Fibroblast of gingiva (primary cell): ENCODE measurements at regions not wholly inside any gene's neighbourhood (a gene's known extent, or its start where the extent isn't known, plus 50 kb on each side); places are given as distances from the start of the nearest gene placed in this dataset.
A peak's percentile ranks its signal among the peaks of the same experiment; 100 is the strongest.
"Not testable (repeated sequence)": the region's sequence is repeated elsewhere in the genome, so short reads cannot be mapped to it uniquely, and the experiment has no call there.

Experiments
- DNase-seq: peaks from one replicate; pipeline ENCODE4 v3.0.0-alpha.2; 2011; ENCODE audit warnings: low read depth

- no peak for DNase-seq
Measured at GRCh38 chr21:15472108-15473040, 257.4 kb upstream of the USP25 start.

GRCh38 chr21:15477773-15478172, 252.0 kb upstream of the USP25 start:
- not testable (repeated sequence) for DNase-seq

GRCh38 chr21:15480160-15480559, 249.6 kb upstream of the USP25 start:
- no peak for DNase-seq

- DNase-seq: peak; percentile 82
Measured at GRCh38 chr21:15483138-15483780, 246.5 kb upstream of the USP25 start.

DNA sequence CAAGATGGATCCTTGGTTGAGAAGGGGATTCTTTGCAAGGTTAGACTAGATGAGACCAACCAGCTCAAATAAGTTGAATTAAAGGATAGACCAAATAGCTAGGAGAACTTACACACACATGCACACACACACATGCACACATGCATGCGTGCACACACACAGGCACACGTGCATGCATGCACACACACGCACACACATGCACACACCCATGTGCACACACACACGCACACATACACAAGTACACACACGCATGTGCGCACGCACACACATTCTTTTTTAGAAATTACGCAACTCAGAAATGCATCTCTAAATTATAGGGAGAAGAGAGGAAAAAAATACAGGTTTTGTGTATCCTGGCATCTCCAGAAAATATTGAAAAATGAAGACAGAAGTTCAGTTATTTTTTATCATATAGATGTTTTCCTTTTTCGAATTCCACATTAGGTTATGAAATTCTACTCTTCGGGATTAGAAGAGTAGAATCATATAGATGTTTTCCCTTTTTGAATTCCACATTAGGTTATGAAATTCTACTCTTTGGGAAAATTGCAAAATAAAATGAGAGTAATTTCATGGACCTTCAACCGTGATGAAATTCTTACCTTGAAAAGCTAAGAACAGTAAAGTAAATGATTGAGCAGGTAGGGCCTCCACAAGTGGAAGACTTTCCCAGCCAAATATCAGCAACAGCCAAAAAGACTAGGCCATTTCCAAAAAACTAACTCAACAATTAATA, 243.2 kb upstream of the USP25 start:
- DNase-seq: no peak

- no peak for DNase-seq
Measured at GRCh38 chr21:15487196-15487550, 242.6 kb upstream of the USP25 start.

GRCh38 chr21:15491100-15491499, 238.7 kb upstream of the USP25 start:
- DNase-seq: no peak

GRCh38 chr21:15493646-15494045, 236.1 kb upstream of the USP25 start:
- DNase-seq: no peak

DNA sequence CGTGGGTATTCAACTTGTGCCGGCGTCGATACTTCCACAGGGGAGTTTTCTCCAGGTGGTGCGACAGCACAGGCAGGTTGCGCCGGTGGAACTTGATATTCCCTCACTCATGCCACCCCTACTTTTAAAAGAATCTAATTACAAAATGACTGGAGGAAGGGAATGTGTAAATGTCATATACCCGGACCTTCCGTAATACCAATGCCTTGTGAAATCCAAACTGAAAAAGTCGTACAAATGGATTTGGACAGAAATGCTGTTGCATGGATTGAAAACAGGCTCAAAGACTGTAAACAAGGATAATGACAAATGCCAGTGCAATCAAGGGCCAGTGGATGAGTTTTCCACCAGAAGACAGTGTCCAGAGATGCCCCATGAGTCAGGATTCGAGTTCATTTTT, 235.3 kb upstream of the USP25 start:
- peak; percentile 21 for DNase-seq

- peak; percentile 60 for DNase-seq
Measured at GRCh38 chr21:15495965-15496364, 233.8 kb upstream of the USP25 start.

- no peak for DNase-seq
Measured at GRCh38 chr21:15496911-15497310, 232.9 kb upstream of the USP25 start.

DNA sequence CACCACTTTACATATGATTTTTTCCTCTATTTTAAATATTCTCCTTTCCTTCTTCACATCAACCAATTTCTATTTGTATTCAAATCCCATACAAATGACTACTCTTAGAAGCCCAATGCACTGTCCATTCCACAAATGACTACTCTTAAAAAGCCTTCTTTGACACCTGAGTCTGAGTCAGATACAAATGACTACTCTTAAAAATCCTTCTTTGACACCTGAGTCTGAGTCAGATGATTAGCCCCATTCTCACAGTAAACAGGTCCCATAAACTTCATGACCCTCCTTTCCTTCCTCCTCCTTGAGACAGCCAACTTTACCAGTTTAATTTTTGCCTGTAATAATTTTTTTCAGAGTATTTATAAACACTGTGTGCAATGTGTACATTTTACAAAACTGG, 231.3 kb upstream of the USP25 start:
- DNase-seq: no peak

- no peak for DNase-seq
Measured at GRCh38 chr21:15506086-15506485, 223.7 kb upstream of the USP25 start.

GRCh38 chr21:15508554-15508953, 221.2 kb upstream of the USP25 start:
- no peak for DNase-seq

GRCh38 chr21:15514073-15514946, 215.5 kb upstream of the USP25 start:
- DNase-seq: no peak

DNA sequence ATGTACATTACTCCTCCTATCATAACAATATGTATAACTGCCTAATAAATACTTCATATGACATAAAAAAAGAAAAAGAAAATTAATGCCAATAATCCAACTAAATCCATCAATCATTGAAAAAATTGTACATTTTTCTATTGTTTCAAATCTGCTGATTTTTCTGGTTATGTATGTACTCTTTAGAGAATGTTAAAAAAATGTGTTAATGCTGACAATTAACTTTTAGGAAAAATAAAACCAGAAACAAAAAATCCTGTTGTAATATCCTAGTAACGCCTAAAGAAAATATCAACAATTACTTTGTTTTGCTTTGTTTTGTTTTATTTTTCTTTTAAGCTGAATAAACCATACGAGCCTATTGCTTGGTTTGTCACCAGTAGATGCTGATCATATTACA, 213.9 kb upstream of the USP25 start:
- no peak for DNase-seq

GRCh38 chr21:15517394-15517793, 212.4 kb upstream of the USP25 start:
- no peak for DNase-seq

DNA sequence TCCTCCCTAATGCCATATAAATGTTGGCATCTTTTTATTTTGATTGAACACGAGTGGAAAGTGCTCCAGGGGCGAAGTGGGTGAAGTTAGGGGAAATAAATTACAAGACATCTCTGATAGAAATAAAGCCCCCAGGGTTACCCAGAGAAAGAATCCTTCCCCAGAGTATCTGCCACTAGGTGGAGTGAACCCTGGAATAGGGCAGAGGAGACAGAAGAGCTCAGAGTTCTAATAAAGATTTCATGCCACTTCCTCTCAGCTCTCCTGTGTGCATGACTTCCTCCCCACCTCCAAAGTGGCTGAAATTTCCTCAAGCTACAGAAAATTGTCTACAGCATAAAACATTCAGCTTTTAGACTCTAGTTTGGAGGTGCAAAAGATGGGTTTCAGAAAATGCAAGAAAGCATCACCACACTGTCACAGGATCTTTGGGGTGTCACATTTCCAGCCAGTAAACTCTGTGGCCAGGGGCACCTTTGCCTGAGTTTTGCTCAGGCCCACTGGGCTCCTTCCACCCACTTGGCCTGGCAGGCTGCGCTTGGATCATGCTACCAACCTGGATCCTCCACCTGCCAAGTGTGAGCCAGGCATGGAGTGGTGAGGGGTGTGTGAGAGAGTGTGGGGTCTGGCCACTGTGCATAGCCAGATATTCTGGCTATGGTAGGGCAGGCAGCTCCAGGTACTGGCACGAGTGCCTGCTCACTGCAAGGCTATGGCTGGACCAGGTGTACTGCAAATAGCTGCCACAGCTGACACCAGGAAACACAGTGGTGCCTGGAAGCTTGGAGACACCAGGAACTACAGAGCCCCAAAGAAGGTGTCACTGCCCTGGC, 208.8 kb upstream of the USP25 start:
- no peak for DNase-seq

- no peak for DNase-seq
Measured at GRCh38 chr21:15521644-15522001, 208.2 kb upstream of the USP25 start.

DNA sequence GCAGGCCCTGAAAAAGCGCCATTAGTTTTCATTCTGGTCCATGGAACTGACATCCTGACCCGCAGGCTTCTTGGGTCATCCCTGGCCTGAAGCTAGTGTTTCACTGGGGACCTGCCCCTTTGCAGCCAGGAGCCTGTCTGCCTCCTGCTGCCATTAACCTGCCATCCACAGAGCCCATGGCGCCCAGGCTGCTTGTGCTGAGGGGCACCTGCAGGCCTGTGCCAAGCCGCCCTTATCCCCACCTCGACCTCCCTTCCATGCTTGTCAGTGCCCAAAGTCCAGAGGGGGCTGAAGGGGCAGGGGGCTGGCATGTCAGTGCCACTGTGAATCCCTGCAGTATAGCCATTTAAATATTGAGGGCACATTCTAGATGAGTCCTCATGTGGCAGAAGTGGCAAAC, 207.6 kb upstream of the USP25 start:
- no peak for DNase-seq

DNA sequence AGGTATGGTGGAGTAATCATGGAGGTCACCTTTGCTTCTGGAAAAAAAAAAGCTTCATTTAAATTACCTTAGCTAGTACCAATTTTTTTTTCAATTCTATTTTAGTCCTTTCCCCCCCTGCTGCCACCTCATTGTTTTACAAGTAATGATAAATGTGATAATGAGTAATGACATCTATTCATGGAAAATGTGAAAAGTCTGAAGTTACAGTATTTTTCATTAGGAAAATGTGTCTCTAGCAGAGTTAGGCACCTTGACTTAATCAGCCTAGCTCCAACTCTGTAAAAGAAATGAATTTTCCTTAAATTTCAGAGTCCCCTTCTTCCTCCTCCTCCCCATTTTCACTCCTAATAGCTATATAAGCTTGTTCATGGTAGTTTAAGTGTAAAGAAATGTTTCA, 204.9 kb upstream of the USP25 start:
- DNase-seq: no peak
